Cerebellar nuclear complex (tissue), 1 donor: ENCODE measurements at regions not wholly inside any gene's neighbourhood (a gene's known extent, or its start where the extent isn't known, plus 50 kb on each side); places are given as distances from the start of the nearest gene placed in this dataset.

Experiments used
- DNase-seq, 2 experiments: peaks; one replicate each; lab custom pipeline; 2025; lab: John Stamatoyannopoulos, UW

- peak in 1 of 2 experiments; percentile 75 for DNase-seq
Measured at GRCh38 chr9:14428781-14429230, 114.9 kb upstream of the NFIB start.

GRCh38 chr9:14427419-14427818, 113.5 kb upstream of the NFIB start:
- no peak for DNase-seq

GRCh38 chr9:14424983-14425382, 111.0 kb upstream of the NFIB start:
- DNase-seq = no peak

DNA sequence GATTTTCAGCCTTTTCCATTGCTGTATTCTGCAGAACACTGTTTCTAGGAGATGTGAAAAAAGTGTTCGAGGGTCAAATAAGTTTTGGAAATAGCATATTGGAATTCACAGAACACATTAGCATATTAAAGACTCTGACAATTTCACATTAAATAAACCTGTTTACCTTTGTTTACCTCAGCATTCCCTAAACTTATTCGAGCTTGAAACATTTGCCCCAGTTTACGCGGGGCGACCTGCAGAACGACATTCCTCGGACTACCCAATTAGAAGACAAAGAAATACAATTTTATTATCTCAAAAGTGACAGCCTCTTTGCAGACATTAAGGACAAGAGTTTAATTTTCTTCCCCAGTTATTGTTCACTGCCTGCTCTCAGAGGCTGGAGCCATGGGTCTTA, 110.3 kb upstream of the NFIB start:
- DNase-seq = no peak

GRCh38 chr9:14423815-14424261, 109.9 kb upstream of the NFIB start:
- no peak for DNase-seq

DNA sequence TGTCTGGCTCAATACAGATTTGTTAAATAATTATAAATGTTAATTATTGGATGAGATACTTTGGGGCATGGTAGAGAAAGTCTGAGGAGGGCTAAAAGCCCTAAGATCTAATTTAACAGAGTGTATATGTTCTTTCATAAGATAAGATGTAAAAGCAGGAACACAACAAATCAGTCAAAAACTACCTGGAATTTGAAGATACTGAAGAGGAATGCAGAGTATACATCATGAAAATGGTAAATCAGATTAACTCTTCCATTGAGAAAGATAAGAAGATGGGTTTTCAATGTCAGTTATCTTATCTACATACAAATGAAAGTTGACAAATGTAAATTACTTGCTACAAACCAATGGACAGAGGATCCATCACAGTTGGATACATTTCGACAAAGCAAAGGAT, 107.3 kb upstream of the NFIB start:
- DNase-seq = no peak

DNA sequence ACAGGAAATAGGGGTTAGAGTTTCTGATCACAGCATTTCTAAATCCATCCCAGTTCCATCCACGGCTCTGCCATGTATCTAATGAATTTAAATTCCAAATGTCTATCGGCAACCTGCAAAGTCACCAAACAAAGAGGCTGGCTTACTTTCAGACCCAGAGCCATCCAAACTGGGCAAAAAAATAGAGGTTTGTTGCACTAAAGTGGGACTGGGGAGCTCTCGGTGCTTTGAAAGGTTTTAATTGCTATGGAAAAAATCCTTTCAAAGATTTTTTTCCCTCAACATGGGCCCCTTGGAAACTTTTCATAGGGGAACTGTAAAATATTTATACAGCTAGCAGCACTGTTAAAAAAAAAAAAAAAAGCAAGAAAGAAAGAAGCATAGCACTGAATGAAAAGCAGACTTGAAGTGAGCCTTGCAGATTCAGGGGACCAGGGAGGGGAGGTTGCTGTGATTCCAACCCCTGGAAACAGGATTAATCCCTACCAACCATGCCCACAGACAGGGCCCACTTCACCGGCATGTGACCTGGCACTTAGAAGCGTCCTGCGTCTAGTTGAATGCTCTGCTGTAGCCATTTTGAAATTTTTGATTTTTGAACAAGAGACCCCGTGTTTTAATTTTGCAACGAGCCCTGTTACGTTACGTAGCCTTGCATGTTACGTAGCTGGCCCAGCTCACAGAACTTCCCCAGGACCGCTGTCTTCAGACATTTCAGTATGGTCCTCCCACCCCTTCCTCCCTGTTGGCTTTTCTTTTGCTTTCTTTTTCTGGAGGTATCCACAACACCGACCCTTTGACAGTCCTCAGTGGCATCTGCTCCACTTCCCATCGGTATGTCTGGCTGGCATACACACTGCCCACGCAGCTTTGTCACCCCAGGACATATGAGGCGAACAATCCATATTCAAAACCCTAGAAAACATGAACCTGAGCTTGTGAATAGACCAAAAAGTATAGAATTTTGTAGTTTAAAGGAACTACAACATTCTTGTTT, 105.3 kb upstream of the NFIB start:
- no peak for DNase-seq

- no peak for DNase-seq
Measured at GRCh38 chr9:14418301-14418940, 104.5 kb upstream of the NFIB start.

- no peak for DNase-seq
Measured at GRCh38 chr9:14417237-14417636, 103.3 kb upstream of the NFIB start.

- DNase-seq = no peak
Measured at GRCh38 chr9:14415947-14416346, 102.0 kb upstream of the NFIB start.

DNA sequence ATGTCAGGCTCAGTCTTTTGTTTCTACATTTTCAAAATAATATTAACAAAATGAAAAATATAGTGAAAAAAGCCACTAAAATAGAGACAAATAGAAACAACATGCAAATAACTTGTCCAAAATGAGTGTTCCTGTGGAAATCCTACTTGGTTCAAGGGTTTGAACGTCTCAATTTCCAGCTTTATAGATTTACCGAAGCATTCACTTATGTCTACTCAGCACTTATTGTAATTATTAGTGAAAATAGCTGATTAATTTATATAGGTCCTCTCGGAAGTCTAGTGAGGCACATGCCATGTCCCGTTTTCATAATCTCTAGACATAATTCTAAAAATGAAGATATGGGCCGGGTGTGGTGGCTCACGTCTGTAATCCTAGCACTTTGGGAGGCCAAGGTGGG, 99.9 kb upstream of the NFIB start:
- no peak for DNase-seq

DNA sequence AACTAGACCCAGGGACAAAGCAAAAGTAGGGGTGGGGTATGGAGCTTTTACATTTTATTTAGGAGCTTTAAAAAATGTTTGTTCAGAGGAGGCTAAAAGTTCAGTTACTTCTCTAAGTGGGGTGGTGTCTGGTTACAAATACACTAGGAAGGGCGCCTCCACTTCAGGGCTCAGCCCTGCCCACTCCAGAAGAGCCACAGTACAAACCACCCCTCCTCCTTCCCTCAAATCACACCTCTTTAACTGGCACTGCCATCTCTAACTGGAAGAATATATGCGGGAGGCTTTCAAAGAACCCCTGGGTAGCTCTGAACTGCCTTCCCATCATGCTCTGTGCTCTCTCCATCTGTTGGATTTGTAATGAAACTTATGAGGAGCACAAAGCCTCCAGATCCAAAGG, 98.8 kb upstream of the NFIB start:
- no peak for DNase-seq

GRCh38 chr9:14406463-14406862, 92.5 kb upstream of the NFIB start:
- DNase-seq = no peak

- DNase-seq = no peak
Measured at GRCh38 chr9:14405176-14405706, 91.3 kb upstream of the NFIB start.

GRCh38 chr9:14403081-14403480, 89.1 kb upstream of the NFIB start:
- DNase-seq = peak in 1 of 2 experiments; percentile 66

DNA sequence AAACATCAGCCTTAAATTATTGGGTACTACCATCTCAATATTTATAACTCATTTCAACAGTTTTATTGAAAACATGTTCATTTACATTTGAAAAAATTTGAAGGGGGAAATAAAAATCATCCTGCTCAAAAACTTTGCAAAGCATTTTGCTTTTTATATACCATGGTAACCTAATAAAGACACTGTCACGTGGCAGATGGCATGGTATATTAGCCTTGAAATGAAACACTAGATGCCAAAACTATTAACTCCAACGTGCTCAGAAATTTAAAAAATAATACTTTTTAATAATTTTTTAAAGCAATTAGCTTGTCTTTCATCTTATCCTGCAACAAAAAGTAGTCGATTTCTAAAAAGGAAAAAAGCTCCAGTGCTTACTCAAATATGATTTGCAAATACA, 88.6 kb upstream of the NFIB start:
- DNase-seq = no peak

DNA sequence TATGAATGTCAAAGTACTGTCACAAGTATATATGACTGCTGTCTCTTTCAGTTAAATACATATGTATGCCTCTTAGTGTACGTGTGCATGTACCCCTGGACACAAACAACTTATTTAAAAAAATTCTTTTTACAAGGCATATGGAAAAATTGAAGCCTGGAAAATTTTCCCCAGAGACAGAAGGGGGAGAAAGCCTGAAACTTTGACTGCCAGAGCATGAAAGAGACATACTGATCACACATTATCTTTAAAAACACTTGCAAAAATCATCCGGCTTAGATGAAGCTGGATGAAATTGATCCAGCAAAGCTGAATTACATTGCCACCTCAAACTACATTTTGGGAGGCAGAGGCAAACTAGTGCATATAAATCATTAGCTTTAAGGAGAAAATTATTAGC, 88.0 kb upstream of the NFIB start:
- DNase-seq = no peak

DNA sequence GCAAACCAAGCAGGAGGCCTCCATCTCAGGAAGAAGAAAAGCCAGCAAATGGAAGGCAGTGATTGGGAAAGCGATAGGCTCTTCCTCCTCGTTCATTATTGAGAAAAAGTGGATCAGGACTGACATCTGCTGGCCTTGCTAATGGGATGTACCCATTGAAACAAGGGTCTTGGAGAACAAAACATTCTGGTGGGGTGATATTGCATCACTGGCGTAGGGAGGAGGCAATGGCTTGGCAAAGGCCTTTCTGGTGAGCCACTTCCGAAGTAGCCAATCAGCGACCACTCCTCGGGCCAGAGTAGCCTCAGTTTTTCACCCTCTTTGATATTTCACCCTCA, 86.7 kb upstream of the NFIB start:
- no peak for DNase-seq

DNA sequence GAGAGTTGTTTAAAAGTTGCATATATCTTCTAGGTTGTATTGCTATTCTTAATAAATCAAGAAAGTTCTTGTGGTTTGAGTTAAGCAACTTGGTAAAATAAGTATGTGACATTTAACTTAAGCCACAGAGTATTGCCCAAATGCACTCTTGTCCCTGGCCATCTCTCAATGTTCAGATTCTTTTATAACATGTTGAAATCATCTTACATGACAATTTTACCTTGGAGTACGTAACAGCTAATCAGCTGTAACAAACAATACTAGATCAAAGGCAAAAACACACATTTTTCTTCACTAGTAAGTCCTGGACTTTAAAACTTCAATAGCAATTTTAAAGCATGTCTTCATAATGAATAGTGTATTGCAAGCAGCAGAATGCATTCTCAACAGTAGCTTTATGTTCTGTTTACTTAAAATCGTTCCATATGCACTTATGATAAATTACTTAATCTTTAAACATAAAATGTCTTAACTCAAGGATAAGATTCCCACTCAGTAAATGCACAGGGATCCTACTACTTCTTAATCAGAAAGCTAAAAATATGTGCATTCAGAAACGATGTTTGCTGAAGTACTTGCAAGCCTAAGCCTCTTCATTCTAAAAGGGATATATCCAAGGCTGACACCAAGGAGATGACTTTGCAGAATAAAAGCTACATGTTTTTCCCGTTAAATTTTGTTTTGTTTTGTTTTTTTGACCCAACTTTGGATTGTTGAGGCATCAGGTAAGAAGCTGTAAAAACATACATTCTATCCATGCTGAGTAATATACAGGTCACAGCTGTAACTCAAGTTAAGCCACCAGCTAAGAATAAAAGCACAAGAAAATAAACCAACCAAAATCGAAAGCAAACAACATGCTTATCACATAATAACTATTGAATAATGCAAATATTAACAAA, 86.1 kb upstream of the NFIB start:
- peak in 1 of 2 experiments; percentile 45 for DNase-seq

GRCh38 chr9:14398473-14398872, 84.5 kb upstream of the NFIB start:
- DNase-seq = no peak

GRCh38 chr9:14396171-14396570, 82.2 kb upstream of the NFIB start:
- no peak for DNase-seq
